GM18907 (cell line): ENCODE measurements at regions not wholly inside any gene's neighbourhood (a gene's known extent, or its start where the extent isn't known, plus 50 kb on each side); places are given as distances from the start of the nearest gene placed in this dataset.

Experiments
- ATAC-seq: cut with Tn5 transposase; IDR thresholded peaks from one replicate; pipeline ENCODE4 v1.9.1; 2021; ENCODE audit warnings: mild to moderate bottlenecking, moderate library complexity; ENCODE audit not compliant: unreplicated experiment

GRCh38 chr20:24039196-24039595, 50.6 kb upstream of the GGTLC1 start:
- ATAC-seq, result no peak
